Suppressor macrophage (primary cell): ENCODE measurements at regions not wholly inside any gene's neighbourhood (a gene's known extent, or its start where the extent isn't known, plus 50 kb on each side); places are given as distances from the start of the nearest gene placed in this dataset.

Experiments used
- DNase-seq, 4 experiments: peaks; one replicate each; pipeline ENCODE4 v3.0.0-alpha.2; 2020 to 2022

GRCh38 chr12:102533483-102534215, 53.3 kb upstream of the IGF1 start:
- no peak for DNase-seq
